BJ (cell line): ENCODE measurements at regions not wholly inside any gene's neighbourhood (a gene's known extent, or its start where the extent isn't known, plus 50 kb on each side); places are given as distances from the start of the nearest gene placed in this dataset.
A peak's percentile ranks its signal among the peaks of the same experiment; 100 is the strongest.

Experiments
- CTCF ChIA-PET: fragments of 350-600 bp; formaldehyde crosslinking; extraction: SDS; loops from one replicate; lab custom pipeline; 2021; ENCODE audit warnings: antibody characterized with exemption, inconsistent platforms; lab: Yijun Ruan, JAX
- POLR2A ChIA-PET: fragments of 300-600 bp; sonication (Branson Sonifier 250); formaldehyde crosslinking; extraction: SDS; loops from one replicate; lab custom pipeline; 2021; ENCODE audit warnings: antibody characterized with exemption; lab: Charles Lee
- DNase-seq: peaks from one replicate; pipeline ENCODE4 v3.0.0-alpha.2; 2011; ENCODE audit warnings: low read depth
- H3K27me3 ChIP-seq: 2 replicates; pipeline ENCODE4 v1.6.0; 2011; ENCODE audit warnings: low read length; ENCODE audit not compliant: control insufficient read depth, insufficient read depth
- H3K36me3 ChIP-seq: 2 replicates; pipeline ENCODE4 v1.5.1; 2011; ENCODE audit warnings: low read length; ENCODE audit not compliant: control insufficient read depth, insufficient read depth
- H3K4me3 ChIP-seq: 2 replicates; pipeline ENCODE4 v1.5.1; 2011; ENCODE audit warnings: low read depth, mild to moderate bottlenecking, control low read depth, low read length
- CTCF ChIP-seq: IDR thresholded peaks from 2 replicates; pipeline ENCODE4 v1.5.1; 2011; ENCODE audit warnings: low read depth, mild to moderate bottlenecking, control low read depth, inconsistent platforms, low read length, moderate library complexity; ENCODE audit not compliant: insufficient read depth

DNA sequence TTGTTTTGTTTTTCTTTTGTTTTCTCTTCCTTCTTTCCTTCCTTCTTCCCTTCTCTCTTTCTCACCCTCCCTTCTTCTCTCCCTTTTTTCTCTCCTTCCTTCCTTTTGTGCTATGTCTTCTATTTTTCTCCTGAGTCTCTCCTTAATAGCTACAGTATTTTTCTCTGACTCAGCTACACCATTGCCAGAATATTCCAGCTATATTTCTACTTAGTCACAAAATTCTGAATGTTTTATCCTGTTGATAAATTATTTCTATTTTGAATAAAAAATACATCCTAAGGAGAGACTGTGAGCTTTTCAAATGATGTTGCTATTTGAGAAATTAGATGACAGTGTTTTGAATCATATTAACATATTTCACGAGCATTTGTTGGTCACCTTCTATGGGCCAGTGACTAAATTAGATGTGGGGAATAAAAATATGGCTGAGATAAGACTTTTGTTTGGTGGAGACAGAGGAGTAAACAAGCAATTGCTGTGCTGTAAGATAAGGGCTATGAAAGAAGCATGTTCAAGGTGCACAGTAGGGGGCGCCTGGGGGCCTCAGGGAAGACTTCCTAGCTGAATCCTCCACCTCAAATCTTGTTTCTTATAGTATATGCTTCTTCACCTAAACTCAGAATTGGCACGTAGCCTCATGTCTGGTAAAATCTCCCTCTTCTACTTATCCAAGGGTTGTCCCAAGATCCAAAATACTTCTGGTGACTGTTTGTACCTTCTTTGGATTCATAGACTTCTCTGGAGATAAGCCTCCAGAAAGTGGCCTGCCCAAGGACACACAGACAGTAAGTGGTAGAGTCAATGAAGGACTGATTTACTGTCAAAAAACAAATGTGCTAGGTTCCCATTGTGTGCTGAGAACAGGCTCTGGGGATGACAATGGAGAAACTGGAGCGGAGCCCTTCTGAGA is 115.5 kb upstream of the CREB5 start:
- DNase-seq = no peak
- CTCF ChIA-PET = interaction anchor here (0.6 to 2.4 kb wide), 20 partner anchors 8 to 625 kb away, joined by 3 to 25 read pairs (median 3); no protein-coding TSS in a partner anchor
- POLR2A ChIA-PET = interaction anchor here (0.6 kb wide), 1 partner anchor 62 kb away, joined by 3 read pairs; no protein-coding TSS in a partner anchor
- H3K4me3 ChIP-seq = no peak overlapping the region
- no peaks in the 10 kb centered on the region for H3K36me3 ChIP-seq
- no peaks in the 10 kb centered on the region for H3K27me3 ChIP-seq
- TF ChIP-seq CTCF = peak; percentile 77

GRCh38 chr7:28297801-28298459 is 114.4 kb upstream of the CREB5 start:
- POLR2A ChIA-PET = no interaction called here
- DNase-seq = no peak
- no peaks in the 10 kb centered on the region for H3K36me3 ChIP-seq
- CTCF ChIA-PET = interaction anchor here (0.7 to 2.4 kb wide), 11 partner anchors 10 to 557 kb away, joined by 3 to 25 read pairs (median 3); no protein-coding TSS in a partner anchor
- H3K4me3 ChIP-seq = no peak overlapping the region
- no peak for TF ChIP-seq CTCF
- H3K27me3 ChIP-seq = no peaks in the 10 kb centered on the region

GRCh38 chr7:28298870-28299518 is 113.3 kb upstream of the CREB5 start:
- TF ChIP-seq CTCF = peak; percentile 59
- ChIA-PET POLR2A (no interaction called here), CTCF (interaction anchor here (0.6 to 1.9 kb wide), 16 partner anchors 10 to 623 kb away, joined by 3 to 8 read pairs (median 3); no protein-coding TSS in a partner anchor)
- Histone ChIP-seq H3K4me3 (no peak overlapping the region), H3K27me3 (no peaks in the 10 kb centered on the region), H3K36me3 (no peaks in the 10 kb centered on the region)
- no peak for DNase-seq

DNA sequence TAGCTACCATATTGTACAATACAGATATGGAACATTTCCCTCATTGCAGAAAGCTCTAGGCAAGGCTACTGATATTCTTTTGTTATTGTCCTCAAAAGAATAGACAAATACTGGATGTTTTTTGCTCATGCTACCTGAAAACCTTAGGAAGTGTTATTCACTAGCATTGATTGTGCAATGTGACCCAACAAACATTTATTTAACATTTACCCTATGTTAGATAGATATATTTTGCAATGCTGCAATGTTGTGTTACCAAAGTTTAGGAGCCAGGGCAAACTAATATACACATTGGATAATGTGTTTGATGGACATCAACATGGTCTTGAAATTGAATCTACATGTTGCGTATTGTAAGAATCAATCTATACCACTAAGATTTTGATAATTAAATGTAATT is 112.8 kb upstream of the CREB5 start:
- no peak overlapping the region for H3K4me3 ChIP-seq
- DNase-seq = no peak
- ChIA-PET CTCF (interaction anchor here (0.6 to 1.9 kb wide), 16 partner anchors 10 to 623 kb away, joined by 3 to 8 read pairs (median 3); no protein-coding TSS in a partner anchor), POLR2A (no interaction called here)
- H3K36me3 ChIP-seq = no peaks in the 10 kb centered on the region
- no peaks in the 10 kb centered on the region for H3K27me3 ChIP-seq
- TF ChIP-seq CTCF = no peak

DNA sequence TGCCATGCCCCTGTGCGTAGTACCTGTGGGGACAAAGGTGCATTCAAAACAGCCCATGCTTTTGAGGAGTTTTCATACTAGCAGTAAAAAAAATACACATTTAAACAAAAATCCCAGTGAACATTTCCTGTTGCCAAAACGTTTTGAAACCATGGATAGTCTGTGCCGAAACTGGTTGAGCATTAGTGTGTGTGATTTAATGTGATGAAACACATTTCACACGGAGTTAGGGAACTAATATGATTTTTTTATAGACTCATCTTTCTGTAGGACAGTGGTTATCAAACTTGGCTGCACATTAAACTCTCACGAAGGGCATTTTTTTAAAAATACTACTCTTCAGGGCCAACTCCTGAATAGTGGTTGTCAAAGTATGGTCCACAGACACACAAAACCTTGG is 111.8 kb upstream of the CREB5 start:
- H3K27me3 ChIP-seq = no peaks in the 10 kb centered on the region
- H3K36me3 ChIP-seq = no peaks in the 10 kb centered on the region
- DNase-seq = no peak
- H3K4me3 ChIP-seq = no peak overlapping the region
- ChIA-PET POLR2A (no interaction called here), CTCF (interaction anchor here (0.6 to 1.9 kb wide), 4 partner anchors 24 to 555 kb away, joined by 3 to 8 read pairs (median 4); no protein-coding TSS in a partner anchor)
- TF ChIP-seq CTCF = no peak
